Activated CD4-positive, CD25-positive, alpha-beta regulatory T cell (primary cell): ENCODE measurements at regions not wholly inside any gene's neighbourhood (a gene's known extent, or its start where the extent isn't known, plus 50 kb on each side); places are given as distances from the start of the nearest gene placed in this dataset.
"Not testable (repeated sequence)": the region's sequence is repeated elsewhere in the genome, so short reads cannot be mapped to it uniquely, and the experiment has no call there.

Experiments used
- DNase-seq, 4 experiments: peaks; one replicate each; lab custom pipeline; 2025; lab: John Stamatoyannopoulos, UW

GRCh38 chr5:163696579-163696887 lies 191.1 kb downstream of the MAT2B start:
- no peak for DNase-seq

- no peak for DNase-seq
Observed at GRCh38 chr5:163706053-163706771, 200.8 kb downstream of the MAT2B start.

- no peak for DNase-seq
Observed at GRCh38 chr5:163712011-163712410, 206.6 kb downstream of the MAT2B start.

GRCh38 chr5:163718272-163718671 lies 212.9 kb downstream of the MAT2B start:
- DNase-seq, result no peak

- no peak for DNase-seq
Observed at GRCh38 chr5:163724305-163724704, 218.9 kb downstream of the MAT2B start.

- no peak for DNase-seq
Observed at GRCh38 chr5:163727028-163727427, 221.6 kb downstream of the MAT2B start.

- DNase-seq, result no peak
Observed at GRCh38 chr5:163730206-163730756, 224.9 kb downstream of the MAT2B start.

GRCh38 chr5:163731256-163731655 lies 225.8 kb downstream of the MAT2B start:
- DNase-seq, result no peak

- no peak for DNase-seq
Observed at GRCh38 chr5:163735069-163735468, 229.7 kb downstream of the MAT2B start.

GRCh38 chr5:163747586-163747985 lies 242.2 kb downstream of the MAT2B start:
- DNase-seq, result no peak

GRCh38 chr5:163748934-163749333 lies 243.5 kb downstream of the MAT2B start:
- DNase-seq, result no peak

- not testable (repeated sequence) for DNase-seq
Observed at GRCh38 chr5:163750415-163750814, 245.0 kb downstream of the MAT2B start.

GRCh38 chr5:163755505-163755904 lies 250.1 kb downstream of the MAT2B start:
- DNase-seq, result no peak

GRCh38 chr5:163756170-163756569 lies 250.8 kb downstream of the MAT2B start:
- DNase-seq, result no peak

GRCh38 chr5:163757344-163757743 lies 251.9 kb downstream of the MAT2B start:
- DNase-seq, result no peak

- no peak for DNase-seq
Observed at GRCh38 chr5:163758283-163758711, 252.9 kb downstream of the MAT2B start.

GRCh38 chr5:163759000-163759704 lies 253.7 kb downstream of the MAT2B start:
- no peak for DNase-seq

GRCh38 chr5:163760498-163760897 lies 255.1 kb downstream of the MAT2B start:
- DNase-seq, result no peak

- DNase-seq, result no peak
Observed at GRCh38 chr5:163766936-163767670, 261.7 kb downstream of the MAT2B start.

- DNase-seq, result no peak
Observed at GRCh38 chr5:163770625-163771024, 265.2 kb downstream of the MAT2B start.

- DNase-seq, result no peak
Observed at GRCh38 chr5:163772241-163772640, 266.8 kb downstream of the MAT2B start.

- no peak for DNase-seq
Observed at GRCh38 chr5:163772644-163773043, 267.2 kb downstream of the MAT2B start.

GRCh38 chr5:163773226-163773625 lies 267.8 kb downstream of the MAT2B start:
- no peak for DNase-seq
